GM21723 (cell line): ENCODE measurements at regions not wholly inside any gene's neighbourhood (a gene's known extent, or its start where the extent isn't known, plus 50 kb on each side); places are given as distances from the start of the nearest gene placed in this dataset.
"Not testable (repeated sequence)": the region's sequence is repeated elsewhere in the genome, so short reads cannot be mapped to it uniquely, and the experiment has no call there.

Experiments used
- ATAC-seq: cut with Tn5 transposase; IDR thresholded peaks from one replicate; pipeline ENCODE4 v1.9.1; 2021; ENCODE audit warnings: mild to moderate bottlenecking, moderate library complexity; ENCODE audit not compliant: unreplicated experiment

- no peak for ATAC-seq
Observed at GRCh38 chr7:86209036-86209435, 434.7 kb upstream of the GRM3 start.

- no peak for ATAC-seq
Observed at GRCh38 chr7:86207740-86208139, 436.0 kb upstream of the GRM3 start.

- ATAC-seq: no peak
Observed at GRCh38 chr7:86202833-86203232, 440.9 kb upstream of the GRM3 start.

DNA sequence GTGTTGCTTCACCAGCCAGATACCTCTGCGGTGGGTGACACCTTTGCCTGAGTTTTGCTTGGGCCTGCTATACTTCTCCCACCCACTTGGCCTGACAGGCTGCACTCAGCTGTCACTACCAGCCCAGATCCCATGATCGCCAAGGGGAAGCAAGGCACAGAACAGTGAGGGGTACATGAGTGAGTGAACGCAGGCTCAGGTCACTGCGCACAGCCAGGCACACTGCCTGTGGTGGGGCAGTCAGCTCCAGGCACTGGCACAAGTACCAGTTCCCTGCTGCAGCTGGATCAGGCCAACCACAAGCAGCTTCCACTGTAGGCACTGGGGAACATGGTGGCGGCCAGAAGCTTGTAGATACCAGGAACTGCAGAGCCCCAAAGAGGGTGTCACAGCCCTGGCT, 441.9 kb upstream of the GRM3 start:
- no peak for ATAC-seq

DNA sequence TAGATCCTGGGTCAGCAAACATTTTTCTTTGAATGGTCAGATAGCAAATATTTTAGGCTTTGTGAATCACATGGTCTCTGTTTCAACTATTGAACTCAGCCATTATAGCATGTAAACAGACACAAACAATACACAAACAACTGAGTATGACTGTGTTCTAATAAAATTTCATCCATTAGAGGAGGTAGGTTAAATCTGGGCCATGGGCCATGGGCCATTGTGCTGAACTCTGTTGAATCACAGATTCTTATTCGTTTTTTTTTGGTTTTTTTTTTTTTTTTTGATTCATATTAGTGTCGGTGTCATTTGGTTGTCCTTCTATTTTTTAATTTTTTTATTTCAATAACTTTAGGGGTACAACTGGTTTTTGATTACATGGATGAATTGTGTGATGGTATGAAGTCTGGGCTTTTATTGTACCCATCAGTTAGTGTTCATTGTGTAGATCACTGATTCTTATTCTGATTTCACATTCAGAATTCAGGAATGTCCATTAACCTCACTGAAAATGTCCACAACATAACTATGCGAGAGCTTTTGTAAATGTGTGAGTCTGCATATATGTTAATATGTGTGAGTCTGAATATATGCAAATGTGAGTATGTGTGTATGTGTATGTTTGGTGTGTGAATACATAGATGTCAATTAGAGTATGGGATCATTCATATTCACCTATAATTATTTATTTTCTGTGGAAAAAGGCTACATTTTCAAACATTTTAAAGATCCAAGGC, 443.7 kb upstream of the GRM3 start:
- no peak for ATAC-seq

DNA sequence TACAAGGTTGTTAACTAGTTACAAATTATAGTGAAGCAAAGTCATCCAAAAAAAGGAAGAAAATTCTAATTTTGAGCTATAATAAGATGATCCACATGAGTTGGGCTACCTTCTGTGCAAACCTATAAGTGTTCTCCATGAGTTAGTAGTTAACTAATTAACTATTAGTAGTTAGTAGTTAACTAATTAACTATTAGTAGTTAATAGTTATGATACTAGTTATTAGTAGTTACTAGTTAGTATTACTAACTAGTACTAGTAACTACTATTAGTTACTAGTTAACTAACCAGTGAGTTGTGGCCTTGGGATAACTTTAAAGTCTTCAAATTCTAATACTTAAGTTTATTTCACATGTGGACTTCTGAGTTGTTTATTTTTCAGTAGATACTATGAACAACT, 453.4 kb upstream of the GRM3 start:
- ATAC-seq: no peak

GRCh38 chr7:86181474-86181873, 462.2 kb upstream of the GRM3 start:
- no peak for ATAC-seq

GRCh38 chr7:86164827-86165226, 478.9 kb upstream of the GRM3 start:
- ATAC-seq: no peak

- no peak for ATAC-seq
Observed at GRCh38 chr7:86158111-86158510, 485.6 kb upstream of the GRM3 start.

DNA sequence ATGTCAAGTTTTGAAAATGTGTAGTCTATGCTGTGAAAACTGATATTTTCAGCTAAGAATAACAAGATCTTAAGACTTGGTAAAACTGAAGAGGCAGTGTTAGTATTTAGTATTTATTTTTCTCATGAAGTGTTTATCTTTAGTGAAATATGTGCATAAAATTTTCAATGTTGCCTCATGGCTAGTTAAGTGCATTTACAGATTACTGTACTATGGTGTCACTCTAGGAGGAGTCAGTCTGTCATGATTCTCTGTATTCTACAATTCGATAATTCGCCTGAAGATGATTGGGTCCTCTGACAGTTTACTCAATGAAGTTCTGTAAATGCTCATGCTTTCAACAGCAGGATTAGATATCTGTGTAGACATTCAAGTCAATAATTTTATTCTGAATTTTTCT, 488.1 kb upstream of the GRM3 start:
- no peak for ATAC-seq

DNA sequence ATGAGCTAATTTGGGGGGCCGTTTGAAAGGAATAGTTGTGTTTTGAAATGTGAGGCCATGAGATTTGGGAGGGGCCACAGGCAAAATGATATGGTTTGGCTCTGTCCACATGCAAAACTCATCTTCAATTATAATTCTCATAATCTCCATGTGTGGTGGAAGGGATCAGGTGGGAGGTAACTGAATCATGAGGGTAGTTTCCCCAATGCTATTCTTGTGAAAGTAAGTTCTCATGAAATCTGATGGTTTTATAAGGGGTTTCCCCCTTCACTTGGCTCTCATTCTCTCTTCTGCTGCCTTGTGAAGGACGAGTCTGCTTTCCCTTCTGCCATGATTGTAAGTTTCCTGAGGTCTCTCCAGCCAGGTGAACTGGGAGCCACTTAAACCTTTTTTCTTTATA, 490.8 kb upstream of the GRM3 start:
- ATAC-seq: no peak

GRCh38 chr7:86149024-86149665, 494.6 kb upstream of the GRM3 start:
- ATAC-seq: no peak

GRCh38 chr7:86148501-86148900, 495.2 kb upstream of the GRM3 start:
- no peak for ATAC-seq

DNA sequence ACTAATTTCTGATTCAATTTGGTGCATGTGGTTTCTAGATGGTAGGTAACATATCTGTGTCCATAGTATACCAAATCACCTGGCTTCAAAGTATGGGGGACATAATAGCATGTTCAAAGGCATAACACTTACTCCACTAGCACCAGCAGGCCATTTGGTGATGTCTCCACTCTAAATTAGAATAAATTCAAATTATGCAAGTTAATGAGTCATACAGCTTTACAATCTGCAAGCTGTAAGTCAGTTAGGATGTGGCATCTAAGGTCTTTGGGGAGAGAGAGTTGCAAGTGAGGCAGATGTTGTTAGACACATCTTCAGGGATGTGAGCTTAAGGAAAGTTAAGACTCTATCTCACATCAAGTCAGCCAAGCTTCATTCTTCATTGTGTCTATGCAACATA, 506.4 kb upstream of the GRM3 start:
- ATAC-seq: no peak

DNA sequence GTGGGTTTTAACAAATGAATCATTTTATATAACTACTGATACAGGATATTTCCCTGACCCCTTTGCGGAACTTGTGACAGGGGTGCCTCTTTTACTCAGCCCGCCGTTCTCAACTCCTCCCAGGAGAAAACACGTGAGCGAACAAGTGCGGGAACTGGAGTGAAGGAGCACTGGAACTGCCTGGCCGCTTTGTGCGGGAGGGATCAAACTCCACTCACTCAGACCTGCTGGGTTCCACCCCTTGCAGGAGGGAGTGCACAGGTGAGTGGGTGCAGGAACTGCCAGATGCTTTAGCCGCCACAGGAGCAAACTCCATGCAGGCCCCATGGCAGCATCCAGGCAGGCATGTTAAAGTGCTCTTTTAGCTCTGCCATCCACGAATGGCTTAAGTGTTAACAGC, 513.4 kb upstream of the GRM3 start:
- ATAC-seq: no peak

DNA sequence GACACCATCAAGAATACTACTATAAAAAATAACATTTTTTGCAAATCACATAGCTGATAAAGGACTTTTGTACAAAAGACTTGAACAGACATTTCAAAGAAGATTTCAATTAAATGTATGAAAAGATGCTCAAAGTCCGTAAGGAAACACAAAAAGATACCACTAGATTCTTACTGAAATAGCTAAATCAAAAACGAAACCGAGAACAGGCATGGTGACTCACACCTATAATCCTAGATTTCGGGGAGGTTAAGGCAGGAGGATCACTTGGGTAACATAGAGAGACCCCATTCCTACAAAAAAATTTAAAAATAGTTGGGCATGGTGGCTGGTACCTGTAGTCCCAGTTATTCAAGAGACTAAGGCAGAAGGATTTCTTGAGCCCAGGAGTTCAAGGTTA, 520.2 kb upstream of the GRM3 start:
- ATAC-seq: no peak

DNA sequence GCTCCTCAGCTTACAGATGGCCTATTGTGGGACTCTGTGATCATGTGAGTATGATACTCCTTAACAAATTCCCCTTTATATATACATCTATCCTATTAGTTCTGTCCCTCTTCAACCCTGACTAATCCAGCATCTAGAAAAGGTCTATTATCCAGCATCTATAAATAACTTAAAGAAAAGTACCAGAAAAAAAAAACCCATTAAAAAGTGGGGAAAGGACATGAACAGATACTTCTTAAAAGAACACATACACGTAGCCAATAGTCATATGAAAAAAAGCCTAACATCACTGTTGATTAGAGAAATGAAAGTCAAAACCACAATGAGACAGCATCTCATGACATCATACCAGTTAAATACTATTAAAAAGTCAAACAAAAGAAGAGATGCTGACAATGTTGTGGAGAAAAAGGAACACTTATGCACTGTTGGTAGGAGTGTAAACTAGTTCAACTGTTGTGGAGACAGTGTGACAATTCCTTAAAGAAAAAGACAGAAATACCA, 549.5 kb upstream of the GRM3 start:
- ATAC-seq: no peak

GRCh38 chr7:86091369-86091768, 552.3 kb upstream of the GRM3 start:
- ATAC-seq: no peak

GRCh38 chr7:86089455-86089854, 554.3 kb upstream of the GRM3 start:
- ATAC-seq: no peak

DNA sequence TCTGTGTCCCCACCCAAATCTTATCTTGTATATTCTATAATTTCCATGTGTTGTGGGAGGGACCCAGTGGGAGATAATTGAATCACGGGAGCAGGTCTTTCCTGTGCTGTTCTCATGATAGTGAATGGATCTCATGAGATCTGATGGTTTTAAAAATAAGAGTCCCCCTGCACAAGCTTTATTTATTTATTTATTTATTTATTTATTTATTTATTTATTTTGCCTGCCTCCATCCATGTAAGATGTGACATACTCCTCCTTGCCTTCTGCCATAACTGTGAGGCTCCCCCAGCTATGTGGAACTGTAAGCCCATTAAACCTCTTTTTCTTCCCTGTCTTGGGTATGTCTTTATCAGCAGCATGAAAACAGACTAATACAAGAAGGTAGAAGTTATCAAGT, 579.1 kb upstream of the GRM3 start:
- ATAC-seq: not testable (repeated sequence)

- ATAC-seq: no peak
Observed at GRCh38 chr7:86058649-86059048, 585.1 kb upstream of the GRM3 start.

DNA sequence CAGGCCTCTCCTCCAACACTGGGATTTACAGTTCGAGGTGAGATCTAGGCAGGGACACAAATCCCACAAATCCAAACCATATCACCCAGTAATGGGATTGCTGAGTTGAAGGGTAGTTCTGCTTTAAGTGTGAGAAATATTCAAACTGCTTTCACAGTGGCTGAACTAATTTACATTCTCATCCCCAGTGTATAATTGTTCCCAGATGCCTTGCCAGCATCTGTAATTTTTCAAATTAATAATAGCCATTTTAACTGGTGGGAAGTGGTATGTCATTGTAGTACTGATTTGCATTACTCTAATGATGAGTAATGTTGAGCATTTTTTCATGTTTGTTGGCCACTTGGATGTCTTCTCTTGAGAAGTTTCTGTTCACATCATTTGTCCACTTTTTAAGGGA, 592.8 kb upstream of the GRM3 start:
- no peak for ATAC-seq

- no peak for ATAC-seq
Observed at GRCh38 chr7:86049910-86050309, 593.8 kb upstream of the GRM3 start.
